COLO668 (cell line): ENCODE measurements at regions not wholly inside any gene's neighbourhood (a gene's known extent, or its start where the extent isn't known, plus 50 kb on each side); places are given as distances from the start of the nearest gene placed in this dataset.
"Not testable (repeated sequence)": the region's sequence is repeated elsewhere in the genome, so short reads cannot be mapped to it uniquely, and the experiment has no call there.

Source experiments
- DNase-seq: peaks from one replicate; lab custom pipeline; 2025; ENCODE audit not compliant: unreplicated experiment; lab: John Stamatoyannopoulos, UW

GRCh38 chr12:114504311-114504710 is 98.4 kb upstream of the TBX5 start:
- no peak for DNase-seq

- DNase-seq: no peak
Observed at GRCh38 chr12:114501474-114501807, 95.5 kb upstream of the TBX5 start.

DNA sequence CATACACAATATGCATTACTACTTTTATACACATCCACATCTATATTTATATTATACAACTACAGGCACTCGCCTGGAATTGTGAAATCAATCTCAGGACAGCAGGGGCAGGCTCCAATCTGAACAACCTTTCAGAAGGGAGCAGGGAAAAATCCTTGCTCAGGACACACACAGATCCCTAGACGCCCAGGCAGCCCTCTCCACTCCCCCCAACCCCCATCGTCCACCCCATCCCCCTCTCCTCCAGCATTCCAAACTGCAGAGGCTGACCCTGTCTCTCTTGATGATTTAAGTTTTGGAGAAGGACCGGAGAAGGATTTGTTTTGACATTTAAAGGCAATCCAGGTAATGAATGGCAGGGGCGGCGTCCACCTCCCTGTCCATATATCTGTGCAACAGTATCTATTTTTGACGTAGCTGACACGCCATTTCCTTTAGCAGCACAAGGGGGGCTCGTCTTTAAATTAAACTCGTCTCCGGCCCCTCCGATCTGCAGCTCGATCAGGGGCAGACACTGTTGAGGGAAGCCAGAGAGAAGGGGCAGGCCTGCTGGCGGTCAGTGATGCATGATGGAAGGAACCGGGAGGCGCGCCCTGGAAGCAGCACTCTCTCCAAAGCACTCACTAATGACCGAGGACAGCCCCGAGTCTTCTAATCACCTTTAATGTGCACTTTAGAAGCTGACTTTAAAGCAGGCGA is 95.0 kb upstream of the TBX5 start:
- no peak for DNase-seq

DNA sequence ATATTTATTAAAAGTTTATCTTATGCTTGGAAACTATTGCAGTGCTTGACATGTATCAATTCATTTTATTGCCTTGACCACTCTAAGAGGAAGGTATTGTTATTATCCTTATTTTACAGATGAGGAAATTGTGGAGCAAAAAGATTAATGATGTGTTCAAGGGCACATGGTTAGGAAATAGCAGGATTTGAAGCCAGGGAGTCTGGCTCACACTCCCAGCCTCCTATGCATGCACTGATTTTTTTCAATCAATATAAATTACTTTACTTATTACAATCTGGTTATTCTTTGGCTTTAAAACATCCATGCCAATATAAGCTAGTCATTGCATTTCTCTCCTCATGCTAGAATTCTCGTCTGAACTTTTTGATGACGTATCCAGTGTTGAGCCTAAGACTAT is 94.2 kb upstream of the TBX5 start:
- DNase-seq: no peak

GRCh38 chr12:114499338-114499737 is 93.4 kb upstream of the TBX5 start:
- DNase-seq: no peak

DNA sequence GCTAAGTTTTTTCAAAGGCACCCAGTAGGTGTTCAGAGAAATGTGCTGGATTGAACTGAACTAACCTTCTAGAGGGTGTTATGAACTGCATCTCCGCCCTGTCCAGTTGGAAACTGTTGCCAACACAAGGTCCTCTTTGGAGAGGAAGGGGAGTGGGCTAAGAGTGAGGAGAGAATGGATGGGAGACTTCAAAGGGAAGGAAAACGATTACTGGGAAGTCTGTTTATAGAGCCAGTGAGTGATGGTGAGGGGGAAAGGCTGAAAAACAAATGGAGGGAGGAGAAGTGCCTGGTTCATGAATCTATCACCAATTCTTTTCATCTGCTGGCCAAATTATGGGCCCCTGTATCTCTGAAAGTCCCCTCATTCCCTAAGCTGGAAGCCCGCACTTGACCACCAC is 86.0 kb upstream of the TBX5 start:
- no peak for DNase-seq

DNA sequence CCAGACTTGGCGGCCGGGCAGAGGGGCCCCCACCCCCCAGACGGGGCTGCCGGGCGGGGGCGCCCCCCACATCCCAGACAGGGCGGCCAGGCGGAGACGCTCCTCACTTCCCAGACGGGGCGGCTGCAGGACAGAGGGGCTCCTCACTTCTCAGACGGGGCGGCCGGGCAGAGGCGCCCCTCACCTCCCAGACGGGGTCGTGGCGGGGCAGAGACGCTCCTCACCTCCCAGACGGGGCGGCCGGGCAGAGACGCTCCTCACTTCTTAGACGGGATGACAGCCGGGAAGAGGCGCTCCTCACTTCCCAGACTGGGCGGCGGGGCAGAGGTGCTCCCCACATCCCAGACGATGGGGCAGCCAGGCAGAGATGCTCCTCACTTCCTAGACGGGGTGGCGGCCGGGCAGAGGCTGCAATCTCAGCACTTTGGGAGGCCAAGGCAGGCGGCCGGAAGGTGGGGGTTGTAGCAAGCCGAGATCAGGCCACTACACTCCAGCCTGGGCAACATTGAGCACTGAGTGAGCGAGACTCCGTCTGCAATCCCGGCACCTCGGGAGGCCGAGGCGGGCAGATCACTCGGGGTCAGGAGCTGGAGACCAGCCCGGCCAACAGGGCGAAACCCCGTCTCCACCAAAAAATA is 79.0 kb upstream of the TBX5 start:
- not testable (repeated sequence) for DNase-seq

DNA sequence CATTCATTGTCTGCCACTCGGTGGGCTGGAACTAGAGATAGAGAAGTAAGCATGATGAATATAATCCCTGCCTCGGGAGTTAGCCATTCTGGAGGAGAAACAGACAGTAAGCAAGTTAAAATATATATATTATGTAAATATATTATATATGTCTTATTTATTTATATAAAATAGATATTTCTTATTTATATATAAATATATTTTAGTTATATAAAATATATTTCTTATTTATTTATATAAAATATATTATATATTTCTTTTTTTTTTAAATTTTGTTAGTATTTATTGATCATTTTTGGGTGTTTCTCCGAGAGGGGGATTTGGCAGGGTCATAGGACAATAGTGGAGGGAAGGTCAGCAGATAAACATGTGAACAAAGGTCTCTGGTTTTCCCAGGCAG is 78.1 kb upstream of the TBX5 start:
- no peak for DNase-seq

GRCh38 chr12:114481200-114481535 is 75.2 kb upstream of the TBX5 start:
- DNase-seq: no peak

DNA sequence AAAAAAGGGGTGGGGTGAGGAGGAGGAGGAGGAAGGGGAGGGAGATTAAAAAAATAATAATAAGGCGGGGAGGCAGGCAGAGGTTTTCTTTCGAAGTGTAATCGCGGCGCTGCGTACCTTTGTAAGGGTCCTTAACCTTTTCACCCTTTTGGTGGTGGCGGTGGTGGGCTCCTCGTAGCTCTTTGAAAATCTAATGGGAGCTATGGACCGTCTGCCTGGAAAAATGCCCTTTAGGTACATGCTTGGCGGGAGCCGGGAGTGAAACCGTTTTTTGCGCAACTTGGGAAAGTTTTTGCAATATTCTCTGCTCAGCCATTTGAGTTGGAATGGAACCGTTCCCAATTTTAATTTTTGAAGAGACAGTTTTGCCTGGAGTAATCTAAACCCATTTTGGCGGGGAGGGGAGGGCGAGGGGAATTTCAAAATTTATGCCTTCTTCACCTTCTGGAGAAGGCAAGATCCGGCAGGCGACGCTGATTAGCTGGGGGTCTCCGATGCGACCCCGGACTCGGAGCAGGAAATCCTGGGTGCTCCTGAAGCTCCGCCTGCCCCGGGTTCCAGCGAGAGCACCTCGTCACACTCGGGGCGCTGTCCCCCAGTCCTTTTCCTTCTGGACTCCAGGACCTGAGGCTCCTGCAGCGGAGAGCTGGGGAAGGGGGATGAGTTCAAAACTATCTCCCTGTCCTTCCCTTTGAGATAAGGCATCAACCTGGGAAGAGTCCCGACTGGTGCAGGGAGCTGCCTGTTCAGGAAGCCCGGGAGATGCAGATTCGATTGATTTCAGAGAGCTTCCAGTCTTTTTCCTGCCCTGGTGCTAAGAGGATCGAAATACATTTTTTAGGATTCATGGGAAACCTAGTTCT is 74.6 kb upstream of the TBX5 start:
- DNase-seq: no peak

DNA sequence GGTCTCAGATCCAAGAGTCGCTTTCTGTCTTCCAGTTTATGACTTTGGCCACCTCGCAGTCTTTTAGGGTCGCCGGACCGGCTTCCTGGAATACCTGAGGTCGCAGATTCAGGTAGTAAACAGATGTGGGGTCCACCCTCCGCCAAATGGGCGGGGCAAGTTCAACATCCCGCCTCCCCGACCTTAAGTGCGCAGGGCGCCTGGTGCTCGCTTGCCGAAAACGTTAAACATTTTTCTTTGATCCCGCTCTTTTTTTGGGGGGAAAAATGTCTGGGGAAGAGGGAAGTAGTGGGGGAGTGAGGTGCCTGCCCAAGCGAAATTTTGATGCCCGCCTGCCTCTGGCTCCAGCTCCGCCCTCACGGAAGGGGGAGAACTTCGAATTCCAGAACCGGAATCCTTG is 73.9 kb upstream of the TBX5 start:
- DNase-seq: no peak

DNA sequence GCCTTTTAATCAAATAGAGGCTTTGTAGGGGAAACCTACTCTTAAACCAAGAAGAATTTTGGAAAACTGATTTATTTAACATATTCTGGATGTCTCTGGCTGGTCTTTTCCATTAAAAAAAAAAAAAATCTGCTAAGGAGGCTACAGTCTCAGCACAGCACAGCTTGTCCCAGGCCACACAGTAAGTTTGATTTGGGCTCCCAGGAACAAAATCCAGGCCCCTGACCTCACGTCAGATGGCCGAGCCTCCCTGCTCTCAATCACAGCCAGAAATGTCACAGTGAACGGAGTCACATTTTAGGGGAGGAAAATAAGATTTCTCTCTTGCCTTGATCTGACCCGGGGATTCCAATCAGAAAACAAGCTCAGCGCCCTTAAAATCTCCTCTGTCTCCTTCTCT is 72.9 kb upstream of the TBX5 start:
- no peak for DNase-seq

- DNase-seq: no peak
Observed at GRCh38 chr12:114477989-114478395, 72.0 kb upstream of the TBX5 start.

- no peak for DNase-seq
Observed at GRCh38 chr12:114476159-114476558, 70.2 kb upstream of the TBX5 start.

DNA sequence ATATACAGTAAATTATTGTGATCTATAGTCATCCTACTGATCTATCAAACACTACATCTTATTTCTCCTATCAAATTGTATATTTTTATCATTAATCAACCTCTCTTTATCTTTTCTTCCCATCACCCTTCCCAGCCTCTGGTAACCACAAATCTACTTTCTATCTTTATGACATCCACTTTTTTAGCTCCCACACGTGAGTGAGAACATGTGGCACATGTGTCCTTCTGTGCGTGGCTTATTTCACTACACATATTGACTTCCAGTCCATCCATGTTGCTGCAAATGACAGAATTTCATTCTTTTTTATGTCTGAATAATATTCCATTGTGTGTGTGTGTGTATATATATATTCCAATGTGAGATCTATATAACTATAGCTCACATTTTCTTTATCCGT is 67.8 kb upstream of the TBX5 start:
- no peak for DNase-seq

DNA sequence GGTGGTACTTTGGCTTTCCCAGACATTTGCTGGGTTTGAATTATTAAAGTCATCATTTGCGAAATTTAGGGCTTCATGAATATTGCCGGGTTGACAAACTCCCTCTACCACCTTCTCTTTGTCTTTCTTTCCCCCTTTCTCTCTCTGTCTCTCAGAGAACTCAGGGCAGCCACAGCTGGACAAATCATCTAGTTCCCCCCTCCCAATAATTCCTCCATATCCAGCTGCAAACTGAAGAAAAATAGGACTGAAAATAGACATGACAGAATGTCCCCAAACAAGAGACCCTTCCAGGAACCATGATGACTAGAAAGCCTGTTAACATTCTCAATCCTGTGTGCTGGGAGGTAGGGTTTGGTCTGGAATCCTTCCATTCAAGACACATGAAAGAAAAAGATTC is 67.1 kb upstream of the TBX5 start:
- no peak for DNase-seq

- no peak for DNase-seq
Observed at GRCh38 chr12:114457620-114458019, 51.7 kb upstream of the TBX5 start.
